ENCODE measurements at regions not wholly inside any gene's neighbourhood (a gene's known extent, or its start where the extent isn't known, plus 50 kb on each side); places are given as distances from the start of the nearest gene placed in this dataset.

- CTCF ChIA-PET, result no interaction called here
- TF ChIP-seq CTCF (IDR thresholded peaks at IDR 0.05; ENCODE audit: insufficient read depth, low read depth, low read length), result no peak
- no peaks in the 10 kb centered on the region for H3K36me3 ChIP-seq (ENCODE audit: control insufficient read depth, insufficient read depth, low read length)
- POLR2A ChIA-PET, result no interaction called here
- no peak for DNase-seq (ENCODE audit: low read depth)
- H3K4me3 ChIP-seq (ENCODE audit: low read depth, low read length), result no peak overlapping the region
- no peaks in the 10 kb centered on the region for H3K27me3 ChIP-seq (ENCODE audit: control insufficient read depth, insufficient read depth, low read length)
These were observed 72.7 kb upstream of the NALF2 start for GRCh38 chrX:69431420-69431819.

GRCh38 chrX:69430785-69431184 is 73.3 kb upstream of the NALF2 start:
- POLR2A ChIA-PET, result no interaction called here
- no peak for TF ChIP-seq CTCF (IDR thresholded peaks at IDR 0.05; ENCODE audit: insufficient read depth, low read depth, low read length)
- Histone ChIP-seq H3K4me3 (ENCODE audit: low read depth, low read length) (no peak overlapping the region), H3K27me3 (ENCODE audit: control insufficient read depth, insufficient read depth, low read length) (no peaks in the 10 kb centered on the region), H3K36me3 (ENCODE audit: control insufficient read depth, insufficient read depth, low read length) (no peaks in the 10 kb centered on the region)
- CTCF ChIA-PET, result no interaction called here
- no peak for DNase-seq (ENCODE audit: low read depth)

- no peaks in the 10 kb centered on the region for H3K36me3 ChIP-seq (ENCODE audit: control insufficient read depth, insufficient read depth, low read length)
- CTCF ChIA-PET, result no interaction called here
These were observed 74.6 kb upstream of the NALF2 start for GRCh38 chrX:69429339-69430015.

GRCh38 chrX:69428216-69428615 is 75.9 kb upstream of the NALF2 start:
- no peak for TF ChIP-seq CTCF (IDR thresholded peaks at IDR 0.05; ENCODE audit: insufficient read depth, low read depth, low read length)
- ChIA-PET CTCF (no interaction called here), POLR2A (no interaction called here)
- Histone ChIP-seq H3K27me3 (ENCODE audit: control insufficient read depth, insufficient read depth, low read length) (no peaks in the 10 kb centered on the region), H3K4me3 (ENCODE audit: low read depth, low read length) (no peak overlapping the region), H3K36me3 (ENCODE audit: control insufficient read depth, insufficient read depth, low read length) (no peaks in the 10 kb centered on the region)
- no peak for DNase-seq (ENCODE audit: low read depth)

More at GRCh38 chrX:69429339-69430015, 74.6 kb upstream of the NALF2 start:
- no peak for TF ChIP-seq CTCF (IDR thresholded peaks at IDR 0.05; ENCODE audit: insufficient read depth, low read depth, low read length)
- POLR2A ChIA-PET, result no interaction called here
- Histone ChIP-seq H3K4me3 (ENCODE audit: low read depth, low read length) (no peak overlapping the region), H3K27me3 (ENCODE audit: control insufficient read depth, insufficient read depth, low read length) (no peaks in the 10 kb centered on the region)
- DNase-seq (ENCODE audit: low read depth), result no peak

- DNase-seq (ENCODE audit: low read depth), result no peak
- Histone ChIP-seq H3K27me3 (ENCODE audit: control insufficient read depth, insufficient read depth, low read length) (no peaks in the 10 kb centered on the region), H3K4me3 (ENCODE audit: low read depth, low read length) (no peak overlapping the region), H3K36me3 (ENCODE audit: control insufficient read depth, insufficient read depth, low read length) (no peaks in the 10 kb centered on the region)
- TF ChIP-seq CTCF (IDR thresholded peaks at IDR 0.05; ENCODE audit: insufficient read depth, low read depth, low read length), result no peak
- CTCF ChIA-PET, result interaction anchor here (0.6 kb wide), 1 partner anchor 209 kb away, joined by 3 read pairs; no protein-coding TSS in a partner anchor
- POLR2A ChIA-PET, result no interaction called here
These were observed 79.2 kb upstream of the NALF2 start for GRCh38 chrX:69424910-69425309.

Measured in BJ (cell line).